Transverse colon (tissue), 3 donors: ENCODE measurements at regions not wholly inside any gene's neighbourhood (a gene's known extent, or its start where the extent isn't known, plus 50 kb on each side); places are given as distances from the start of the nearest gene placed in this dataset.

ENCODE experiments used
- EP300 ChIP-seq: sonication (generic); formaldehyde crosslinking; IDR thresholded peaks from one replicate; pipeline ENCODE4 v1.6.1; 2017; ENCODE audit warnings: antibody characterized with exemption, low read depth
- POLR2A ChIP-seq: fragments of 450-650 bp; IDR thresholded peaks from one replicate; pipeline ENCODE4 v1.6.1; 2016; ENCODE audit warnings: antibody characterized with exemption, mild to moderate bottlenecking, moderate library complexity
- TF ChIP-seq, protein P1 (sequence below), 5 experiments: fragments of 200-600 bp in 3 of 5; fragments of 450-650 bp in 2 of 5; sonication (generic) in 3 of 5; IDR thresholded peaks; 1 replicate in 2 of 5; 2 replicates in 3 of 5; pipeline ENCODE4 v1.5.1; 2016 to 2017; ENCODE audit warnings: antibody characterized with exemption in 5 of 5, inconsistent platforms in 3 of 5, mild to moderate bottlenecking in 2 of 5, moderate library complexity in 1 of 5

DNA sequence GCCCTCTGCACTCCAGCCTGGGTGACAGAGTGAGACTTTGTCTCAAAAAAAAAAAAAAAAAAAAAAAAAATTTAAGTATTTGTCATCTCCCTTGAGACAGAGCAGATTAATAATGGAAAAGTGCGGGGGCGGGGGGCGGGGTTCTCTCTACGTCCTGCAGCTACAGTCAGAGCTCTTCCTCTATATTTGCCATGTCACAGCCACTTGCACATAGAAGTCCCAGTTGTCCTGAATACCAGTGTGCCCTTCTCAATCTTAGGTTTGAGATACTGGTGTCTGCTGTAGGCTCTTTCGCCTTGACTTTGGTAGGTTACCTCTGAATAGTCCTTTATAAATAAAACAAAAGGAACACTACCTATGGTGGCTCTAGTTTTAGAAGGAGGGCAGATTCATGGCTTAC is 237.8 kb upstream of the PGRMC2 start:
- TF ChIP-seq POLR2A (no peak), EP300 (no peak)
- TF ChIP-seq, protein P1, sequence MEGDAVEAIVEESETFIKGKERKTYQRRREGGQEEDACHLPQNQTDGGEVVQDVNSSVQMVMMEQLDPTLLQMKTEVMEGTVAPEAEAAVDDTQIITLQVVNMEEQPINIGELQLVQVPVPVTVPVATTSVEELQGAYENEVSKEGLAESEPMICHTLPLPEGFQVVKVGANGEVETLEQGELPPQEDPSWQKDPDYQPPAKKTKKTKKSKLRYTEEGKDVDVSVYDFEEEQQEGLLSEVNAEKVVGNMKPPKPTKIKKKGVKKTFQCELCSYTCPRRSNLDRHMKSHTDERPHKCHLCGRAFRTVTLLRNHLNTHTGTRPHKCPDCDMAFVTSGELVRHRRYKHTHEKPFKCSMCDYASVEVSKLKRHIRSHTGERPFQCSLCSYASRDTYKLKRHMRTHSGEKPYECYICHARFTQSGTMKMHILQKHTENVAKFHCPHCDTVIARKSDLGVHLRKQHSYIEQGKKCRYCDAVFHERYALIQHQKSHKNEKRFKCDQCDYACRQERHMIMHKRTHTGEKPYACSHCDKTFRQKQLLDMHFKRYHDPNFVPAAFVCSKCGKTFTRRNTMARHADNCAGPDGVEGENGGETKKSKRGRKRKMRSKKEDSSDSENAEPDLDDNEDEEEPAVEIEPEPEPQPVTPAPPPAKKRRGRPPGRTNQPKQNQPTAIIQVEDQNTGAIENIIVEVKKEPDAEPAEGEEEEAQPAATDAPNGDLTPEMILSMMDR (IDR thresholded peaks at IDR 0.05): no peak
